Right lobe of liver (tissue), 6 donors: ENCODE measurements at regions not wholly inside any gene's neighbourhood (a gene's known extent, or its start where the extent isn't known, plus 50 kb on each side); places are given as distances from the start of the nearest gene placed in this dataset.
"Not testable (repeated sequence)": the region's sequence is repeated elsewhere in the genome, so short reads cannot be mapped to it uniquely, and the experiment has no call there.

Experiments used
- ATAC-seq, 4 donors: fragments of 200-7000 bp; cut with Tn5 transposase; one replicate each; pipeline ENCODE4 v1.9.1; 2020; ENCODE audit warnings: mild to moderate bottlenecking in 4 of 4, moderate library complexity in 4 of 4
- DNase-seq, 3 donors: peaks; one replicate each; pipeline ENCODE4 v3.0.0-alpha.2; 2020
- H3K27ac ChIP-seq, 3 donors: fragments of 200-600 bp; one replicate each; pipeline ENCODE4 v1.8.0; 2022
- H3K27me3 ChIP-seq, 2 donors: fragments of 200-600 bp; one replicate each; pipeline ENCODE4 v1.8.0; 2022
- H3K36me3 ChIP-seq, 4 donors: fragments of 200-600 bp; sonication (generic) in 1 of 4; one replicate each; pipeline versions ENCODE4 v1.5.1 to v1.8.0; 2017 to 2022; ENCODE audit warnings: control low read depth in 1 of 4
- H3K4me1 ChIP-seq, 4 donors: fragments of 200-600 bp; sonication (generic) in 1 of 4; one replicate each; pipeline versions ENCODE4 v1.5.1 to v1.8.0; 2017 to 2022; ENCODE audit warnings: control low read depth in 1 of 4
- H3K4me3 ChIP-seq, 3 donors: fragments of 200-600 bp; one replicate each; pipeline ENCODE4 v1.8.0; 2022
- H3K9me3 ChIP-seq, 4 donors: fragments of 200-600 bp; sonication (generic) in 1 of 4; one replicate each; pipeline versions ENCODE4 v1.5.1 to v1.8.0; 2017 to 2022; ENCODE audit warnings: control low read depth in 1 of 4
- CTCF ChIP-seq, 4 donors: fragments of 200-600 bp in 3 of 4; fragments of 450-650 bp in 1 of 4; IDR thresholded peaks; one replicate each; pipeline versions ENCODE4 v1.5.1 to v1.8.0; 2016 to 2022; ENCODE audit warnings: antibody characterized with exemption in 4 of 4, mild to moderate bottlenecking in 2 of 4
- POLR2A ChIP-seq: fragments of 450-650 bp; IDR thresholded peaks from one replicate; pipeline ENCODE4 v1.6.1; 2017; ENCODE audit warnings: antibody characterized with exemption, mild to moderate bottlenecking
- WGBS: methylation state at CpG from one replicate; pipeline ENCODE4 v1.1.6; 2018; ENCODE audit warnings: low coverage, low lambda C conversion rate; ENCODE audit not compliant: insufficient coverage; ENCODE audit errors: missing lambda C conversion rate; 5-methylcytosine and 5-hydroxymethylcytosine counted together
- intact Hi-C, 2 donors: fragments of 100-400 bp; cut with DNase I; formaldehyde crosslinking; loops; one replicate each; pipeline versions ENCODE4 v1.11.2 to v1.14.1; 2022
- donor health status: DM: no; HTN: yes; CAD: no.
- donor health status: DM: no; HTN: no; CAD: no.
- donor health status: DM: no; HTN: no; CAD: no.
- donor health status: DM: no; HTN: yes; CAD: no.
- donor health status: DM: no; HTN: yes; CAD: no.

GRCh38 chr4:181848357-181848756, 394.8 kb upstream of the TENM3 start:
- DNase-seq (no peak), ATAC-seq (no peak)
- Histone ChIP-seq H3K27ac (no peak overlapping the region), H3K9me3 (no peaks in the 10 kb centered on the region), H3K4me1 (no peaks in the 10 kb centered on the region), H3K36me3 (no peaks in the 10 kb centered on the region), H3K4me3 (no peak overlapping the region), H3K27me3 (no peaks in the 10 kb centered on the region)
- intact Hi-C loops, result no loop called here
- TF ChIP-seq CTCF (IDR thresholded peaks at IDR 0.05), result no peak
- TF ChIP-seq POLR2A, result no peak
- 59% methylated on average over 6 of the region's 6 CpGs for WGBS

- no peak overlapping the region for H3K4me3 ChIP-seq
- no peaks in the 10 kb centered on the region for H3K27me3 ChIP-seq
- H3K4me1 ChIP-seq, result no peaks in the 10 kb centered on the region
- H3K9me3 ChIP-seq, result no peaks in the 10 kb centered on the region
- WGBS, result 44% methylated on average over 2 of the region's 2 CpGs
- TF ChIP-seq POLR2A, result no peak
- TF ChIP-seq CTCF (IDR thresholded peaks at IDR 0.05), result no peak
- DNase-seq, result no peak
- no peaks in the 10 kb centered on the region for H3K36me3 ChIP-seq
- intact Hi-C loops, result no loop called here
- no peak overlapping the region for H3K27ac ChIP-seq
- no peak for ATAC-seq
Observed at GRCh38 chr4:181849472-181849871, 393.7 kb upstream of the TENM3 start.

- Histone ChIP-seq H3K36me3 (no peaks in the 10 kb centered on the region), H3K4me3 (no peak overlapping the region), H3K9me3 (no peaks in the 10 kb centered on the region), H3K27ac (no peak overlapping the region), H3K4me1 (no peaks in the 10 kb centered on the region), H3K27me3 (no peaks in the 10 kb centered on the region)
- 42% methylated on average over 6 of the region's 6 CpGs for WGBS
- intact Hi-C loops, result no loop called here
- DNase-seq (no peak), ATAC-seq (no peak)
- TF ChIP-seq POLR2A (no peak), CTCF (IDR thresholded peaks at IDR 0.05) (no peak)
Observed at GRCh38 chr4:181853881-181854511, 389.2 kb upstream of the TENM3 start.

GRCh38 chr4:181855307-181855706, 387.9 kb upstream of the TENM3 start:
- 47% methylated on average over 1 of the region's 1 CpG for WGBS
- no peak for ATAC-seq
- Histone ChIP-seq H3K9me3 (no peaks in the 10 kb centered on the region), H3K36me3 (no peaks in the 10 kb centered on the region), H3K4me3 (no peak overlapping the region), H3K4me1 (no peaks in the 10 kb centered on the region), H3K27ac (no peak overlapping the region), H3K27me3 (no peaks in the 10 kb centered on the region)
- no peak for DNase-seq
- TF ChIP-seq CTCF (IDR thresholded peaks at IDR 0.05) (no peak), POLR2A (no peak)
- intact Hi-C loops, result no loop called here

GRCh38 chr4:181857471-181857870, 385.7 kb upstream of the TENM3 start:
- DNase-seq, H3K27ac ChIP-seq, H3K27me3 ChIP-seq, H3K9me3 ChIP-seq, intact Hi-C loops, H3K4me3 ChIP-seq, H3K4me1 ChIP-seq, ATAC-seq, H3K36me3 ChIP-seq: not testable (repeated sequence)
- WGBS, result 46% methylated on average over 1 of the region's 1 CpG
